ENCODE measurements at regions not wholly inside any gene's neighbourhood (a gene's known extent, or its start where the extent isn't known, plus 50 kb on each side); places are given as distances from the start of the nearest gene placed in this dataset.

GRCh38 chr15:38789566-38789965 lies 225.0 kb upstream of the RASGRP1 start:
- Histone ChIP-seq H3K36me3 (ENCODE audit: insufficient read depth, low read length) (no peaks in the 10 kb centered on the region), H3K9ac (ENCODE audit: low read length) (no peak overlapping the region), H3K4me1 (ENCODE audit: insufficient read depth, low read length) (no peaks in the 10 kb centered on the region), H3K27me3 (ENCODE audit: insufficient read depth, low read length) (no peaks in the 10 kb centered on the region), H4K20me1 (ENCODE audit: insufficient read depth, low read length) (no peaks in the 10 kb centered on the region), H3K9me3 (ENCODE audit: insufficient read depth, low read depth, low read length) (no peaks in the 10 kb centered on the region), H3K4me3 (ENCODE audit: insufficient read depth, low read depth, low read length) (no peak overlapping the region), H2AFZ (ENCODE audit: low read depth, low read length) (no peak overlapping the region), H3K4me2 (ENCODE audit: low read length) (no peak overlapping the region), H3K27ac (ENCODE audit: low read depth, low read length) (no peak overlapping the region), H3K79me2 (ENCODE audit: insufficient read depth, low read length) (no peaks in the 10 kb centered on the region)
- DNase-seq (ENCODE audit: low read depth) (no peak), FAIRE-seq (no peak)
- TF ChIP-seq CTCF (IDR thresholded peaks at IDR 0.05; ENCODE audit: insufficient read depth, low read depth, low read length) (no peak), EZH2 (IDR thresholded peaks at IDR 0.05; ENCODE audit: insufficient read depth, low read length) (no peak)
- H3K36me3 Mint-ChIP-seq (ENCODE audit: low read depth, unreplicated experiment) = peaks cover 2% of the 10 kb centered on the region
- H3K4me3 Mint-ChIP-seq (ENCODE audit: unreplicated experiment) = no peak overlapping the region
- H3K9me3 Mint-ChIP-seq (ENCODE audit: unreplicated experiment) = peaks cover 10% of the 10 kb centered on the region
- H3K27ac Mint-ChIP-seq (ENCODE audit: unreplicated experiment) = no peak overlapping the region
- H3K4me1 Mint-ChIP-seq (ENCODE audit: low read depth, unreplicated experiment) = peaks cover 5% of the 10 kb centered on the region
- H3K27me3 Mint-ChIP-seq (ENCODE audit: low read depth, unreplicated experiment) = peaks cover 10% of the 10 kb centered on the region

GRCh38 chr15:38793206-38793810 lies 228.7 kb upstream of the RASGRP1 start:
- Histone ChIP-seq H3K9ac (ENCODE audit: low read length) (no peak overlapping the region), H3K4me1 (ENCODE audit: insufficient read depth, low read length) (no peaks in the 10 kb centered on the region), H3K4me3 (ENCODE audit: insufficient read depth, low read depth, low read length) (no peak overlapping the region), H3K27ac (ENCODE audit: low read depth, low read length) (no peak overlapping the region), H2AFZ (ENCODE audit: low read depth, low read length) (no peak overlapping the region), H4K20me1 (ENCODE audit: insufficient read depth, low read length) (no peaks in the 10 kb centered on the region), H3K9me3 (ENCODE audit: insufficient read depth, low read depth, low read length) (no peaks in the 10 kb centered on the region), H3K4me2 (ENCODE audit: low read length) (no peak overlapping the region), H3K79me2 (ENCODE audit: insufficient read depth, low read length) (no peaks in the 10 kb centered on the region), H3K36me3 (ENCODE audit: insufficient read depth, low read length) (no peaks in the 10 kb centered on the region), H3K27me3 (ENCODE audit: insufficient read depth, low read length) (no peaks in the 10 kb centered on the region)
- TF ChIP-seq CTCF (IDR thresholded peaks at IDR 0.05; ENCODE audit: insufficient read depth, low read depth, low read length) (no peak), EZH2 (IDR thresholded peaks at IDR 0.05; ENCODE audit: insufficient read depth, low read length) (no peak)
- Mint-ChIP-seq H3K27ac (ENCODE audit: unreplicated experiment) (no peak overlapping the region), H3K4me3 (ENCODE audit: unreplicated experiment) (no peak overlapping the region), H3K36me3 (ENCODE audit: low read depth, unreplicated experiment) (peaks cover under 1% of the 10 kb centered on the region), H3K9me3 (ENCODE audit: unreplicated experiment) (peaks cover 7% of the 10 kb centered on the region), H3K4me1 (ENCODE audit: low read depth, unreplicated experiment) (peaks cover 5% of the 10 kb centered on the region), H3K27me3 (ENCODE audit: low read depth, unreplicated experiment) (peaks cover 11% of the 10 kb centered on the region)
- FAIRE-seq (peak; percentile 17), DNase-seq (ENCODE audit: low read depth) (peak; percentile 53)

GRCh38 chr15:38795471-38796245 lies 231.0 kb upstream of the RASGRP1 start:
- FAIRE-seq = peak; percentile 59
- peak; percentile 70 for DNase-seq (ENCODE audit: low read depth)
- H3K9me3 Mint-ChIP-seq (ENCODE audit: unreplicated experiment) = peaks cover 15% of the 10 kb centered on the region
- Histone ChIP-seq H3K79me2 (ENCODE audit: insufficient read depth, low read length) (no peaks in the 10 kb centered on the region), H3K9me3 (ENCODE audit: insufficient read depth, low read depth, low read length) (no peaks in the 10 kb centered on the region), H3K9ac (ENCODE audit: low read length) (no peak overlapping the region), H3K4me2 (ENCODE audit: low read length) (no peak overlapping the region), H3K27ac (ENCODE audit: low read depth, low read length) (no peak overlapping the region), H2AFZ (ENCODE audit: low read depth, low read length) (no peak overlapping the region), H3K36me3 (ENCODE audit: insufficient read depth, low read length) (no peaks in the 10 kb centered on the region), H3K4me1 (ENCODE audit: insufficient read depth, low read length) (no peaks in the 10 kb centered on the region), H4K20me1 (ENCODE audit: insufficient read depth, low read length) (no peaks in the 10 kb centered on the region), H3K4me3 (ENCODE audit: insufficient read depth, low read depth, low read length) (no peak overlapping the region), H3K27me3 (ENCODE audit: insufficient read depth, low read length) (no peaks in the 10 kb centered on the region)
- TF ChIP-seq EZH2 (IDR thresholded peaks at IDR 0.05; ENCODE audit: insufficient read depth, low read length) (no peak), CTCF (IDR thresholded peaks at IDR 0.05; ENCODE audit: insufficient read depth, low read depth, low read length) (no peak)
- peaks cover 11% of the 10 kb centered on the region for H3K27me3 Mint-ChIP-seq (ENCODE audit: low read depth, unreplicated experiment)
- no peak overlapping the region for H3K4me3 Mint-ChIP-seq (ENCODE audit: unreplicated experiment)
- no peak overlapping the region for H3K27ac Mint-ChIP-seq (ENCODE audit: unreplicated experiment)
- H3K4me1 Mint-ChIP-seq (ENCODE audit: low read depth, unreplicated experiment) = no peaks in the 10 kb centered on the region
- H3K36me3 Mint-ChIP-seq (ENCODE audit: low read depth, unreplicated experiment) = peaks cover 2% of the 10 kb centered on the region
